ENCODE measurements at regions not wholly inside any gene's neighbourhood (a gene's known extent, or its start where the extent isn't known, plus 50 kb on each side); places are given as distances from the start of the nearest gene placed in this dataset.

DNA sequence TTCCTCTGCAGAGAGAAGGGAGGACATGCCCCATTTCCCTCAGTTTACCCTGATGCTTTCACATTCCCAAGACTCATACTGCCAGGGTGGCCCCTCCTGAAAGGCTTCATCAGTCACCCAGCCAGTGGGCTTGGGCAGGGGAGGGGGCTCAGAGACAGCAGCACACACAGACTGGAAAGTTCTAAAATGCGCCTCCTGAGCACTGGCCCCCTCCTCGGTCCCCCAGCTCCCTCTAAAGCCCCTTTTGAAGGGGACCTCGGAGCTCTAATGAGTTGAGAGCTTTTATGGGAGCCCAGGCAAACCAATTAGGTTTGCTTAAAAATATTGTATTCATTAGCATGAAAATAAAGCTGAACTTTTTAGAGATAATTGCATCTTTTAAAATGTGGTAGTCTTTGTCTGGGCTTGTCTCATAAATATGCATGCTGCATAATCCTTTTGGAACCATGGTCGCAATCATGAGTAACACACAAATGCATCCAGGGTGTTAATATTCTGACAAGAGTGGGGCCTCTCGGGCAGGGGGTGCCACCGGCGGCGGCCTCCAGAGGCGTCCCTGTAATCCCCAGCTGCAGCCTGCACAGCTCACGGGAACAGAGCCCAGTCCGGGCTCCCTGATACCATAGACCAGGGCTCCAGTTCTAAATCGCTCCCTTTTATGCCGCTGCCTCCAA, 78.5 kb downstream of the RPLP1 start:
- no peak for DNase-seq

DNA sequence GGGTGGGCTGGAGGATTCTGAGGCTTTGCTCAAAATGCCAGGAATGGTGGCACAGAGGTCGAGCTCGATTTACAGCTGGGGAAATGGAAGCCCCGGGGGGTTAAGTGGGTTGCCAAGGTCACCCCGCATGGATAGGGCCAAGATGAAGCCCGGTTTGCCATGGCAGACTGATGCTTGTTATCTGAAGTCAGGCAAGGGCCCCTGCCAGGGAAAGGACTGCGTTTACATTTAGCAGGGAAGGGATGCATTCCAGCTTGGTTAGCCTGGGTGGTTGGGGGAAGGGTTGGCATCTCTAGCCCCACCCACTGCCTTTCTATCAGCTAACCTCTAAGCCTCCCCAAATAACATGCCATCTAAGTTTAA, 79.0 kb downstream of the RPLP1 start:
- no peak for DNase-seq

DNA sequence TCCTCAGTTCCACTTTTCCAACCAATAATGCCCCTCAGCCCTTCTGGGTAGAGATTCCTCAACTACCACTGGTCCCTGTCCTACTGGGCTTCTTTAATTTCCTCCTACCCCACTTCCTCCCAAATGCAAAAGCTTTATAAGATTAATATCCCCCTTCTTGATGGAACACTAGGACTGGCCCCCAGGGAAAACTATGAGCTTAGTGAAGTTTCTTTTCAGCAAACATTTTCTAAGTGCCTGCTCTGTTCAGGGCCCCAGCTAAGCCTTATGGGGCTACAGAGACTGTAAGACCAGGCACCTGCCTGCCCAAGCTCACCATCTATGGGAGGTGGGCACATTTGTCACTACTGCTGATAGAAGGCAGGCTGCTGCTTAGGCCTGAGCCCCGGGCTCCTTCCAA, 79.4 kb downstream of the RPLP1 start:
- DNase-seq: no peak

- DNase-seq: no peak
Measured at GRCh38 chr15:69532856-69533255, 80.2 kb downstream of the RPLP1 start.

GRCh38 chr15:69533522-69533921, 80.9 kb downstream of the RPLP1 start:
- DNase-seq: no peak

- no peak for DNase-seq
Measured at GRCh38 chr15:69535101-69535638, 82.6 kb downstream of the RPLP1 start.

- DNase-seq: no peak
Measured at GRCh38 chr15:69535998-69536397, 83.4 kb downstream of the RPLP1 start.

- DNase-seq: no peak
Measured at GRCh38 chr15:69536726-69537512, 84.3 kb downstream of the RPLP1 start.

GRCh38 chr15:69537901-69538300, 85.3 kb downstream of the RPLP1 start:
- DNase-seq: no peak

DNA sequence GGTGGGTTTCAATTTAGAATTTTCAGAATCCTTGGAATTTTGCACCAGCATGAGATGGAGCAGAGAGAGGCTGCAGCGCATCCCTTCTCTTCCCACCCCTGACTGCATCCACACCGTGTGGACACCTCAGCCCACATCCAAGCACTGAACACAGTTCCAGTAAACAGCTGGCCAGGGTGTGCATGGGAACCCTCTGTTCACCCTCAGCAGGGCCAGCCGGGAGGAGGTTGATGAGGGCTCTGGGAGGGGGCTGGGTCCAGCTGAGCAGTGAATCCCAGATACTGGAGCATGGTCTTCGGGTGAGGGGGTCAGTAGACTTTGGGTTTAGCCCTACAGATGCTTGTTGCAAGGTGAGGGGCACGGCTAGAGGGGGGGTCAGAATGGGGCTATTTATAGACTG, 85.8 kb downstream of the RPLP1 start:
- DNase-seq: no peak

DNA sequence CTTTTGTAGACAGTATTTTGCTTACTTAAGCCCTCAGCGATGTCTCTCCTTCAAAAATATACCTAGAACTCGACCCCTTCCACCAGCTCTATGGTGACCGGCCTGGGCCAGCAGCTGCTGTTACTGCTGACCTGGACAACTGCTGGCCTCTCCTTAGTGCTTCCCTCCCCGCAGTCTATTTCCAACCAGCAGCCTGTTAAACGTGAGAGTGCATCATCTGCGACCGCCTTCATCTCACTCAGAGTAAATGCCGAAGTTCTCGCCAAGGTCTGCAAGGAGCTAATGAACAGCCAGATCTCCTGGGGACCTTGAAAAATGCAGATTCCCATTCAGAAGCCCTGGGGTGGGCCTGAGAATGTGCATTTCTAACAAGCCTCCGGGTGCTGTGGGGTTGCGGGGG, 86.7 kb downstream of the RPLP1 start:
- no peak for DNase-seq

- no peak for DNase-seq
Measured at GRCh38 chr15:69540622-69541021, 88.0 kb downstream of the RPLP1 start.

GRCh38 chr15:69542028-69542427, 89.4 kb downstream of the RPLP1 start:
- no peak for DNase-seq

GRCh38 chr15:69543681-69544364, 91.2 kb downstream of the RPLP1 start:
- DNase-seq: no peak

DNA sequence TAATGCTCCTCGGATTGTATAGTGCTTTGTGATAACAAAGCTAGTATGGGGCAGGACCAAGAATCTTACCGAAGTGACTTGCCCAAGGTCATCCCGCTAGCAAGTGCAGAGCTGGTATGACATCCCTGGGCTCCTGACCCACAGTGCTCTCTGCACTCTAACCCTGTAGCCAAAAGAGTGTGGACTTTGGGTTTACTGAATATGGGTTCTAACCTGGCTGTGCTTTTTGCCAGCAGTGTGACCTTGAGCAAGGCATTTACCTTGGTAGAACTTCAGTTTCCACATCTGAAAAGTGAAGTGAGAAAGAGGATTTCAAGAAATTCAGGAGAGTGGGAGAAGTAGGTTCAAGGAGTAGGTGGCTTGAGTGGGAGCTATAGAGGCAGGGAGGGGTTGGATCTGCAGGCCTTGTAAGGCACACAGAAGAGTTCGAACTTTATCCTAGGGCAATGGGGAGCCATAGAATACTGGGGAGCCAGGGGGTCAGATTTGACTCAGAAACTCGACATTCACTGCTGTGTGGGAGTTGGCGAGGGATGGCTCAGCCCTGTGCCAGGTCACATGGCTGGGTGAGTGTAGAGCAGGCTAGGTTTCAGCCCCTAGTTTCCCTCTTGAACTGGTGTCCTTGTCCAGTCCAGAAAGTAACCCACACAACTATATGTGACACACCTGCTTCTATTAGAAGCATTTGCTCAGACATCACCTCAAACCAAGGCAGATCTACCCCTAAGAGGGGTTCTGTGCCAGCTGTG, 91.9 kb downstream of the RPLP1 start:
- no peak for DNase-seq

DNA sequence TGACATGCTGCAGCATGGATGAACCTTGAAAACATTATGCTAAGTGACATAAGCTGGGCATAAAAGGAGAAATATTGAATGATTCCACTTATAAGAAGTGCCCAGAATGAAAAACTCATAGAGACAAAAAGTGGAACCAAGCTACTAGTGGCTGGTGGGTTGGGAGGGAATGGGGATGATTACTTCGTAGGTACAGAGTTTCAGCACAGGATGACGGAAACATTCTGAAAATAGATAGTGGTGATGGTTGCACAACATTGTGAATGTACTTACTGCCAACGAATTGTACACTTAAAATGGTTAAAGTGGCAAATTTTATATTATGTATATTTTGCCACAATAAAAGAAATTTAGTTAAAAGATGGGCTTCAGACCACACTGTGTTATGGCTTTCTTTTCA, 93.6 kb downstream of the RPLP1 start:
- DNase-seq: no peak

DNA sequence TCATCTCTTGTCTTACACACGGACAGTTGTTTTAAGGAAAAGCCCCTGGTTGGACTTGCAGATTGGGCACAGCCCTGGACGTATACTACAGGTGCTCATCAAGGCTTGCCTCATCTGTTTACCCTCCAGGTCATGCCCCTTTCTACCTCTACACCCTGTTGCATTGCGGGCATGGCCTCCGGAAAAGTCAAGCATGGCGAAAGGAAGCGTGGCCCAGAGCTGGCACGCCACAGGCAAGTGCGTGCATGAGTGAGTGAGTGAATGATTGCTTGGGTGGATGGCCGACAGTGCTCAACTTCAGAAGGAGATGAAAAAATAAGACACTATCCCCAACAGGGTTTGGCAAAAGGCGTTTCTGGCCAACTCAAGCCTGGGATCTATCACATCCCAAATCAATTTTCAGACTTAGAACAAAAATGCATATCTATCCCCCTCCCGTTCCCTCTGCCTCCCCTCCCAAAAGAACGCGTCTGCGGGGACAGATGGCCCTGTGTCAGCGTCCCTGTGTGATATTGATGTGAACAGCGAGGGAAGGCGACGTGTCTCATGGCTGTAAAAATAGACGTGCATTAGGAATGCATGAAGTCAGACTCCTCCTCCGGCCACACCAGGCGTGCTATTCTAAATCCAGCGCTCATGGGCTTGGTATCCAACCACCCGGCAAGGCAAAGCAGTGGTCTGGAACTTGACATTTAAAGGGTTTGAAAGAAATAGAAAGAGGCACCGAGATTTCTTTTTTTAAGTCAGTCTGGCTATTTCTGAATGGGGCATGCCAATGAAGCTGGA, 96.0 kb downstream of the RPLP1 start:
- DNase-seq: no peak

DNA sequence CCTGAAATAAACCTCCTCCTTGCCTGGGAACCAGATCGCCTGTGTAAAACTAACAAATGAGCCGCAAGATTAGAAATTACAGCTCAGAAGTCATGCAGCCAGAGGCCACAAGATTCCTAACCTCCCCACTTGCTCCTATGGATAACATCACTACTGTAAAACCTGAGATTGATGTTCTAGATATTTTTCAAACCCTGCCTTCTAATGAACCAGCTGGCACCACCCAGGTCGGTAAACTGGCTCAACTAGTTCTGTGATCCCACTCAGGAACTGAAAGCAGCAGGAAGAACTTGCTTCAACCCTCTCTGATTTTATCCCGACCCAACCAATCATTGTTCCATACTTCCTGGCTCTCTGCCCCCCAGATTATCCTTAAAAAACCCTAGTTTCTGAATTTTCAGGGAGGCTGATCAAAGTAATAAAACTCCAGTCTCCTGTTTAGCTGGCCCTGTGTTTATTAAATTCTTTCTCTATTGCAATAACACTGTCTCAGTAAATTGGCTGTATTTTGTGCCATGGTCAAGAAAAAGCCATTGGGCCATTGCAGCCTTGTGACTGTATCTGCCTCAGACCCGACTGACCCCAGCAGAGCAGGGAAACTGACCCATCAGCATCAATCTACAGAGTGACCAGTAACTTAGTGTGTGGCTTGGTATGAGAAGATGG, 98.9 kb downstream of the RPLP1 start:
- DNase-seq: no peak

GRCh38 chr15:69552057-69552815, 99.6 kb downstream of the RPLP1 start:
- DNase-seq: no peak

GRCh38 chr15:69553686-69554085, 101.1 kb downstream of the RPLP1 start:
- no peak for DNase-seq
